Stimulated activated CD4-positive, alpha-beta T cell treated with anti-CD3 and anti-CD28 coated beads, Interleukin-12 subunit alpha, Interleukin-12 subunit beta, amount 100 ng/mL, for 4 hours (primary cell): ENCODE measurements at regions not wholly inside any gene's neighbourhood (a gene's known extent, or its start where the extent isn't known, plus 50 kb on each side); places are given as distances from the start of the nearest gene placed in this dataset.

Experiments used
- DNase-seq: peaks from one replicate; pipeline ENCODE4 v3.0.0-alpha.2; 2020

GRCh38 chr6:134866563-134866962 lies 83.3 kb downstream of the ALDH8A1 start:
- no peak for DNase-seq

DNA sequence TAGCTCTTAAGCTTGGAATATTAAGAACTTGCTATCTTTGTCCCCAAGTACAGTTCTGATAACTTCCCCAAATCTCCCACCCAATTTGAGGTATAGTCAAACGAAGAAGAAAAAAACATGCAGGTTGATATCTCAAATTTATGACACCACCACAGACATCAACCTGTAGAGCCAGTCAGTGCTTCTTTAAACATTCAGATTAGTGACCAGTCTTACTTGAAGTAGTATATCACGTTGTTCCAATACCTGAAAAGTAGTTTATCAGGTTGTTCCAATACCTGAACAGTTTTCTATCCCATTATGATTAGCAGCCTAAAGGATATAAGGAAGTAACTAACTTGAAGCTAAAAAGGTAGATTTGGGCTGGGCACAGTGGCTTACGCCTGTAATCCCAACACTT lies 85.3 kb downstream of the ALDH8A1 start:
- no peak for DNase-seq

DNA sequence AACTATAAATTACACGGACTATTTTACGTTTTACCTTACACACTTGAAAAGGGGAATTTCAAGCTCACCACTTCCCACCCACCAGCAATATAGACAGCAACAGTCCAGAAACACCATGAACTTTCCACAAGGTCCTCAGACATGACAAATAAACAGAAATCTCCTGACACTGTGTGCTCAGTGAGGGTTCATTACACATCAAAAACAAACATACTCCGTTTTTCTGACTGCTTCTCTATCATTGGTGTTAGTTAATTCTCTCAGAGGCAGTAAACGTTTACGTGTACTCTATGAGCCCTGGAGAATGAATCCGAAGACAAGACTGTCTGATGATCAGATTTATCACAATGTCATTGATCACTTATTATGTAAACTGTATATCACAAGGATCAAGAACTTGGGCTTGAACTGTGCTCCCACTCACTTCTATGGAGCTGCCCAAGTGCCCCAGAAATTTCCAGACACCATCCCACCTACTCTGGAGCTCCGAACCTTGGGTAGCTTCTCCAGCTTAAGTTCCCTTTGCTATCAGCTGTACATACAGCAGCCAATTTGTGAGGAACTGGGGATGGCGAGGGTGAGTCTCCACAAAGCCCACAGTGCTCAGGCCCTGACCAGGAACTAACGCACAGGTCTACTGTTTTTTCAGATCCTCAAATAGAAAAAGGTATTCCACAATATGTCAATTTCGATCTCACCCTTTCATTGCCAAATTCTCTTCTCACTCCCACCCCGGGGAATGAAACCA lies 86.0 kb downstream of the ALDH8A1 start:
- no peak for DNase-seq

DNA sequence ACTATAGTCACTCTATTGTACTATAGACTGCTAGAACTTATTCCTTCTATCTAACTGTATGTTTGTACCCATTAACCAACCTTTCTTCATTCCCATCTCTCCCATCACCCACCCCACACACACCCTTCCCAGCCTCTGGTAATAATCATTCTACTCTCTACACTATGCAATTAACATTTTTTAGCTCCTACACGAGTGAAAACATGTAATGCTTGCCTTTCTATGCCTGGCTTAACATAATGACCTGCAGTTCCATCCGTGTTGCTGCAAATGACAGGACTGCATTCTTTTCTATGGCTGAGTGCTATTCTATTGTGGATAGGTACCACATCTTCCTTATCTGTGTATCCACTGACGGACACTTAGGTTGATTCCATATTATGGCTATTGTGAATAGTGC lies 95.5 kb downstream of the ALDH8A1 start:
- no peak for DNase-seq

DNA sequence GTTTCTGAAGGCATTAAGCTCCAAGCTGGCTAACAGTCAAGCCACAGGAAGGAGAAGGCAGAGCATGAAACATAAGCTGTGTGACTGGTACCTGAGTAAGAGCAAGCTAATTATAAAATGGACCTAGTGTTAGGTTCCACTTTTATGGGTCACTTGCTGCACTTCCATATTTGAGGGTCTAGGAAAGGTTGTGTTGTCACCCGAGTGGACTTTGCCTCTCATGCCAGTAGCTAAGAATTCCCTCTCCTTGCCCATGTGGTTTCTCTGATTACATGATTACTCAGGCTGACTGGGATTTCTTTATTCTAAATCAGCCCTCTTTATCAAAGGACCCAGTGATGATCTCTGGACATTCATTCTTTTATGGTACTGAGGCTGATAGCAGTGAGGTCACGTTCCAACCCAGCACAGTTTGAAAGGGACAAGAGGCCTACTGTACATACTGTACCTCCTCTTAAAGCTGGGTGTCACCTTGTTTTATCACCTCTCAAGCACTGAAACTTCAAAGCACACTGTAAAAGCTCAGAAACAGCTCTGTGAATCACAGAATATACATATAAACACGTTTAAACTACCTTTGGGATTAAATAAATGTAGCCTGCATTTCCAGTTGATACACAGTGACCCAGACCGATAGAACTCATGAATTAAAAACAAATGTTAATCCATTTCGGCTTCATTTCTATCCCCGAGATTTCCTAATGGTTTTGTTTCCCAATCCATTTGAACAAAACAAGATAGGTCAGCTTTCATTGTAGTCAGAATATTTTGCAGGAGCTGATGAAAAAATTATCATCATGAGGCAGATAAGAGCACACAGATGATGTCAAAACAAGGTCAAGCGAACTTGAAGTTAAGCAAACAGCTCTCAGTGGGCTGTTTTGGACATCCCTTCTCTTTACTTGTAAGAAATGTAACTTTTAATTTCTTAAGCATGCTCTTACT lies 96.5 kb downstream of the ALDH8A1 start:
- no peak for DNase-seq

DNA sequence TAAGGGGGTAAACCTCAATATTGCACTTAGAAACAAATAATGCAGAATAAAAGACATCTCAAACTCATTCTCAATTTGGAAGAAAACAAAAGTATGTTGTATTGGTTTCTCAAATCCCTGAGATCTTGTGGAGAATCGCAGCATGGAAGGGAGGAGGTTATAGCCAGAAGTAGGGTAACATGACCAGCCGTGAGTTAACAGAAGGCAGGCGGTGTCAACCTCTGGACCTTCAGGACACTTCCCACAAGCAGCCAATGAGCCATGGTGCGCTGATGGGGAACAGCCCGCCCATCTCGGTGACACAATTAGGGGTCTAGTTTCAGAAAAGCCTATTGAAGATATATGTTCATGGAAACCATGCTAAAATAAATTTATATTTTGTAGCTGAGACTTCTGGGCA lies 98.4 kb downstream of the ALDH8A1 start:
- no peak for DNase-seq

- DNase-seq: no peak
Measured at GRCh38 chr6:134850721-134851305, 99.1 kb downstream of the ALDH8A1 start.

- DNase-seq: no peak
Measured at GRCh38 chr6:134849920-134850447, 99.9 kb downstream of the ALDH8A1 start.

DNA sequence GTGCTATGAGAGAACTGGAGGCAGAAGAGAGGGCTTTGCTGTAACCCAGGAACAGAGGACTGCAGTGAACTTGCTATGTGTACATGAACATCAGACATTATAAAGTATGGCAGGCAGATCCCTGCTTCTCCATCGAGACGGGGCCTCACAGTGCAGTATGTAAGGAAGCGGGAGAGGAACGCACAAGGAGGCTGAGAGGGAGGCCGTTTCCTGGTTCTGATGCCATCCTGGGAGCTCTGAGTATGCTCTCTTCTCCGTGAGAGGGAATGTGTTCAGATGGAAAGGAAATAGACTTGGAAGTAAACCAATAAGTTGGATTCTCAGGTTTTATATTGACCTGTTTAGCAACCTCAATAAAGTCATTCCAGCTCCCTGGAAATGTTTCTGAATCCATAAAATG lies 101.8 kb downstream of the ALDH8A1 start:
- DNase-seq: no peak

GRCh38 chr6:134846865-134847264 lies 103.0 kb downstream of the ALDH8A1 start:
- no peak for DNase-seq

- no peak for DNase-seq
Measured at GRCh38 chr6:134846031-134846430, 103.9 kb downstream of the ALDH8A1 start.

DNA sequence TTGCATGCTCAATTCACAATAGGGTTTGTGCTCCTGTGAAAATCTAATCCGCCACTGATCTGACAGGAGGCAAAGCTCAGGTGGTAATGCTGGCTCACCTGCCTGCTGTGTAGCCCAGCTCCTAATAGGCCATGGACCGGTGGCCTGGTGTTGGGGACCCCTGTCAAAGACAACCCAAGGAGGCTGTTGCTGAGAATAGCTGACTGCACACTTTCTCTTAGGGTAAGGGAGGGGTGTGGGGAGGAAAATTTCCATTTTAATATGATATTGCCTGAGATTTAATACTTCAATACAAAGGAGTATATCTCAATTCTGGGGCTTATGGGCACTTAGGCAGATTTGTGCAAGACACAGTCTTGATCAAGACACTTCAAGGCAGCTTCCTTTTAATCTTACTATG lies 105.8 kb downstream of the ALDH8A1 start:
- DNase-seq: no peak

DNA sequence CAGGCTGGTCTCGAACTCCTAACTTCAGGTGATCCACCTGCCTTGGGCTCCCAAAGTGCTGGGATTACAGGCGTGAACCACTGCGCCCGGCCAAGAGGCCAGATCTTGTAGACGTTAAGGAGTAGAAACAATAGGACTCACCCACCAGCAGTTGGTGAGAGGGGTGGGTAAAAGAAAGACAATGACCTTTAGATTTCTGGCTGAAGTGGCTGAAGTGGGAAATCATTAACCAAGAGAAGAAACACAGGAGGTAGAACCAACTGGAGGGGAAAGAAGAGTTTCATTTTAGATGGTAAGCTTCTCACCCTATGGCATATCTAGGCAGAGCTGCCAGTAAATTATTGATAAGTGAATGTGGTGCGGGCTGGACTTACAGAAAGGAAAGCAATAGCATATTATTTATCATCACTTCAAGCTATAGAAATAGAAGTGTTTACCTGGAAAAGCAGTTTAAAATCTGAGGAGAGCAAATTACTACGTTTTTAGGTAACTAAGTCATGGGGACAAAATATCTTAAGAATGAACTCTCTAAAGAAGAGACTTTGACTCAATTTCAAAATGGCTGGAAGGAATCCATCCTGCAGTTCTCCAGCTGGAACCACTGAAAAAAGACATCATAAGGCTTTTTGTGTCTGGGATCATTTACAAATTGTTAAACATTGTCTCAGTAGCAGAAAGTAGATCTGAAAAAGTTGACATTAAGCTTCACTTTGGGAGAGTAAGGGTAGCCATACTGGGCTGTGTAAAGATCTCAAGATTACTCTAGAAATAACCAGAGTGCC lies 109.6 kb downstream of the ALDH8A1 start:
- no peak for DNase-seq

DNA sequence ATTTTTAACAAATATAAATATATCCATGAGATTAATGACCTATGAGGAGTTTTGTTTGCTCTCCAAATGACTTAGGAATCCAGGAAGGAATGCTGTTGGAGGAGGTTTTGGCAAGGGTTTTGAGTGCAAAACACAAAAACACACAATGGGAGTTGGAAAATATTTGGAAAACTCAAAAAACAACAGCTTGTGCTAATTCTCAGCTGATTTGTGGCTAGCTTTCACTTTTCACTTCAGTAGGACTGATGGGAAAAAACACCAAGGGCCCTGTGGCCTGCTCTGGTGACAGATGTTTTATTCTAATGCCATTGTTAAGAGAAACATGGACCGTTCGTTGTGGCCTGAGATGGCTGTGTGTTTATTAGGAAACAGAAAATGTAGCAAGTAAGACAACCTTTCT lies 113.9 kb downstream of the ALDH8A1 start:
- DNase-seq: no peak

- DNase-seq: no peak
Measured at GRCh38 chr6:134830940-134831339, 119.0 kb downstream of the ALDH8A1 start.

GRCh38 chr6:134830194-134830593 lies 119.7 kb downstream of the ALDH8A1 start:
- no peak for DNase-seq

DNA sequence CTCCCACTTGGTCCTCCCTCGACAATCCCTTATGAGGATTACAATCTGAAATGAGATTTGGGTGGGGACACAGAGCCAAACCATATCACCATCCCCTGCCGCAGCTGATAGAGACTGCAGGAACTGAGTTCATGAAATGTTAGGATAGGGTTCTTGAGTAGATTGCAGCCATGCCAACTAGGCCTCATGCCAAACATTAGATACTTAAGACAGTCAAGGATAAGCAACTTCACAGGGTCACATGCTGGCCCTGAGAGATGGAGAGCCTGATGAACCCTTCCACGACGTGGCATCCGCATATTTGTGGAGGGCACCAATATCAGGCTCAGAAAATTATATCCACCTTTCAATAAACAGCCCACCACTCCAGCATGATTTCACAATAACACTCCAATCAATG lies 121.3 kb downstream of the ALDH8A1 start:
- DNase-seq: no peak

GRCh38 chr6:134826889-134827737 lies 122.8 kb downstream of the ALDH8A1 start:
- DNase-seq: no peak

GRCh38 chr6:134823710-134824034 lies 126.2 kb downstream of the ALDH8A1 start:
- no peak for DNase-seq

DNA sequence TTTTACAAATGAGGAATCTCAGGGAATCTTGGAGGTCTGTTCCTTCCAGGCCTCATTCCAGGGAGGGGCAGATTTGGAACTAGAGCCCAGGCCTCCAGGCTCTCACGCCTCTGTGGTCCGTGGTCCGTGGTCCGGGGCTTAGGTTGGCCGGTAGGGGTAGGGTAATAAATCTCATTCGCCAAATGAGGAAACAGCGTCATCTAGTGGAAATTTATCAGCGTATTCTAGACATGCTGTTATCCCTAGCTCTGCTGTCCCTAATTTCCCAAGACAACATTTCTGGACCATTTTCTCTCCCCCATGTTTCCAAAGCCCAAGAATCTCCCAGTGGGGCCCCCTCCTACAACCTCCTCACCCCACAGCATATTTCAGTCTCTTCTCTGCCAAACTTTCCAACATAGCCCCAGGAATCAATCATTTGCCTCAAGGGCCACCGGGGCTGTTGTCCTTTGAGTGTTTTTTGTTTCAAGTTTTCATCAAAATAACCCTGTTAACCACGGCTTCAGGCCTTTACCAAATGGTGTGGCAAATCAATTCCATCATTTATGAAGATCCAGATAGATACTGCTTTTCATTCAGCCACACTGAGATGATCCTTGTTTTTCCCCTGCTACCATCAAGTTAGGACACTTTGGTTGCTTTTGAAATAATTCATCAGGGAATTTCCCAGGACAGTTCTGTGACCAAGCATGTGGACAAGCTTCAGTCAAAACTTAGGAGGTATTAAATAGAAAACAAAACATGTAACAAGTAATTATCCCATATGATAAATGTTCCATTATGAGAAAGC lies 126.8 kb downstream of the ALDH8A1 start:
- peak; percentile 3 for DNase-seq
